ENCODE measurements at regions not wholly inside any gene's neighbourhood (a gene's known extent, or its start where the extent isn't known, plus 50 kb on each side); places are given as distances from the start of the nearest gene placed in this dataset.

- TF ChIP-seq SIN3A (IDR thresholded peaks at IDR 0.05; ENCODE audit: borderline replicate concordance, insufficient read depth, low read length) (no peak), POLR2AphosphoS5 (IDR thresholded peaks at IDR 0.05; ENCODE audit: low read depth, low read length) (no peak)
Observed at GRCh38 chr10:78516236-78516635, 482.6 kb downstream of the RPS24 start.
